HG02943 (cell line): ENCODE measurements at regions not wholly inside any gene's neighbourhood (a gene's known extent, or its start where the extent isn't known, plus 50 kb on each side); places are given as distances from the start of the nearest gene placed in this dataset.
"Not testable (repeated sequence)": the region's sequence is repeated elsewhere in the genome, so short reads cannot be mapped to it uniquely, and the experiment has no call there.

Experiments
- ATAC-seq: cut with Tn5 transposase; IDR thresholded peaks from one replicate; pipeline ENCODE4 v1.9.1; 2021; ENCODE audit warnings: mild to moderate bottlenecking, low read depth, moderate library complexity; ENCODE audit not compliant: unreplicated experiment

GRCh38 chr11:97461934-97462333 is 1072.1 kb downstream of the JRKL start:
- no peak for ATAC-seq

- no peak for ATAC-seq
Observed at GRCh38 chr11:97463891-97464290, 1074.1 kb downstream of the JRKL start.

GRCh38 chr11:97471480-97471879 is 1081.7 kb downstream of the JRKL start:
- no peak for ATAC-seq

- ATAC-seq, result no peak
Observed at GRCh38 chr11:97487387-97487786, 1097.6 kb downstream of the JRKL start.

- no peak for ATAC-seq
Observed at GRCh38 chr11:97498891-97499290, 1109.1 kb downstream of the JRKL start.

DNA sequence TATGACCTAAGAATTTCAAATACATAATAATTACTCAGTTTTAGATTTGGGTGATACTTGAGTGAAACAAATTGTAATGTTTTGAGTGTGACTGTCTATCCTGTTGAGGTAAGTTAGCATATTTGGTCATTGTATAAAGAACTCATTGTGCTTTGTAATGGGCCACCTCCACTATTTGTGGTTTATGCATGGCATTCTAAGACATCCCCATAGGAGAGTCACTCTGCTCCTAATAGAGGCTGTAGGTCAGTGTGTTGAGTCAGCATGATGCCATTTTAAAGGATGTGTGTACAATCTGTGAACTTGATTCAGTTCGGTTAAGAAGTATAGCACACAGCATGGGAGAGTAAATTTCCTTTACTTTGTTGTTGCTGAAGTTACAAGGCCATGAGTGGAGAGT is 1112.4 kb downstream of the JRKL start:
- no peak for ATAC-seq

- ATAC-seq, result no peak
Observed at GRCh38 chr11:97506076-97506759, 1116.4 kb downstream of the JRKL start.

- no peak for ATAC-seq
Observed at GRCh38 chr11:97514446-97514845, 1124.6 kb downstream of the JRKL start.

GRCh38 chr11:97516688-97517087 is 1126.9 kb downstream of the JRKL start:
- ATAC-seq, result no peak

GRCh38 chr11:97525273-97525672 is 1135.5 kb downstream of the JRKL start:
- ATAC-seq, result no peak

DNA sequence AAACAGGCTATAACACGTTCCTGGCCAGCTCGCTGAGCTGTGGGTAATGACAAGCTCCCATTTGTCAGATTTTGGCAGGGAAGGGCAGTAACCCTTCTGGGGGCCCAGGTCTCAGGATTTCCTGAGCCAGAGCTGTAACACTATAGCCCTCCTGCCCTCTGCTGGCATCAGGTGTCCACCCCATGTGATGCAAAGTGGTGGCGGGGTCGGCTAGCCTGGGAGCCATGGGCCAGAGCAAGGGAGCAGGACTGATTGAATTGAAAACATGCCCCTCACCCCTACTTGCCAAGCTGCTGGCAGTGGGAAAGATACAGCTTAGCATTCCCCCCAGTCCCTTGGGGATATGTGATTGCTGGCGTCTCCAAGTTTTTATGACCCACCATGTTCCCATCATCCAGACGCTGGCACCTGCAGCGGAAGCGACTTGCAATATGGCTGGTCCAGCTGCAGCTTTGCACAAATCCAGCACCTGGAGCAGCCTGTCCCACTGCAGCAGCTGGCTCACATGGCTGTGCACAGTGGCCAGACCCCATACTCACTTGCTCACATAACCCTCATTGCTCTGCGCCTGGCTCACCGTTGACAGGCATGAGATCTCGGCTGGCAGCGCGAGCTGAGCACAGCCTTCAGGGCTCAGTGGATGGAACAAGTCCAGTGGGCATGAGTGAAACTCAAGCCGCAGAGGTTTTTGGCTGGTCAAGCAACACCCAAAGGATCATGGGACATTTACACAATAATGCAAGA is 1147.8 kb downstream of the JRKL start:
- ATAC-seq, result no peak

DNA sequence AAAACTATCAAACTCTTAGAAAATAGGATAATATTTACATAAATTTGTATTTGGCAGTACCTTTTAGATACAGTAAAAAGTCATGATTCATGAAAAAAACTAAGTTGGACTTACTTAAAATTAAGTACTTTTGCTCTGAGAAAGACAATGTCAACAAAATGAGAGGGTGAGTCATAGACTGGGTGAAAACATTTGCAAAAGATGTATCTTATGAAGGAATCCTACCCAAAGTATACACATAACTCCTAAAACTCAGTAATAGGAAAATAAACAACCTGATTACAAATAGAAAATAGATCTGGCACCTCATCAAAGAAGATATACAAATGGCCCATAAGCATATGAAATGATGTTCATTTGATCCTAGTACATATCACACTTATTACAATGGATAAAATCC is 1154.6 kb downstream of the JRKL start:
- no peak for ATAC-seq

- ATAC-seq, result no peak
Observed at GRCh38 chr11:97548280-97548679, 1158.5 kb downstream of the JRKL start.

GRCh38 chr11:97557399-97557798 is 1167.6 kb downstream of the JRKL start:
- no peak for ATAC-seq

DNA sequence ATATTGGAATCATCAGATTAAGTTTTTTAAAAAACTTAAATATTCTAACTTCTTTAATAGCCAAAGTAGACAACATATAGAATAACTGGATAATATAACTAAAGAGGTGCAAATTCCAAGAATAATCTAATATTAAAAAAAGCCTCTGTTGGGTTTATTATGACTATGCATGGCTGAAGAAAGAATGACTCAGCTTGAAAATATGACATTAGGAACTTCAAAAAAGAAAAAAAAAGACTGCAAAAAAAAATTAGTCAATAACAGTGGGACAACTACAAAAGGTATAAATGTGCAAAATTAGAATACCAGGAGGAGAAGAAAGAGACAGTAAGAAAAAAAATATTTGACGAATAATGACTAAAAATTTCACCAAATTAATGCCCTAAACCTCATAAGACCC is 1178.0 kb downstream of the JRKL start:
- ATAC-seq, result no peak

- no peak for ATAC-seq
Observed at GRCh38 chr11:97570636-97571035, 1180.8 kb downstream of the JRKL start.

- not testable (repeated sequence) for ATAC-seq
Observed at GRCh38 chr11:97573771-97574170, 1184.0 kb downstream of the JRKL start.

DNA sequence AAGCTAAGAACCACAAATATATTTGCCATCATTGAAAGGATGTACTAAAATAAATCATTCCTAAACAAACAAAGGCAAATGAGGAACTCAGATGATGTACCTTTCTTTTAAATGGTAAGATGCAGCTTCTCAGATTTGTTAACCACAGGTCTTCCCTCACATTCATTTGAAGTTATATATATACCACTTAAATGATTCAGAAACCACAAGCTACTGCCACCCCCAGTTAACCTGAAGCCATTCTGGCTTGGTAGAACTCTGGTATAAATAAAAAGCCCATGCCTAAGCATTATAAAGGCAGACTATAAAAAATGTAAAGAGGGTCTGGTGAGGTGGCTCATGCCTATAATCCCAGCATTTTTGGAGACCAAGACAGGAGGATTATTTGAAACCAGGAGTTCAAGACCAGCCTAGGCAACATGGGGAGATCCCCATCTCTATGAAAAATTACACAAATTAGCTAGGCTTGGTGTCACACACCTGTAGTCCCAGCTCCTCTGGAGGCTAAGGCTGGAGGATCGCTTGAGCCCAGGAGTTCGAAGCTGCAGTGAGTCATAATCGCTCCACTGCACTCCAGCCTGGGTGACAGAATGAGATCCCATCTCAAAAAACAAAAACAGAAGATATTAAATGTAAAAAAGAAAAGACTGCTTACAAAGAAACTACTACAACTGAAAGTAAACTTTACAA is 1185.3 kb downstream of the JRKL start:
- ATAC-seq, result no peak

DNA sequence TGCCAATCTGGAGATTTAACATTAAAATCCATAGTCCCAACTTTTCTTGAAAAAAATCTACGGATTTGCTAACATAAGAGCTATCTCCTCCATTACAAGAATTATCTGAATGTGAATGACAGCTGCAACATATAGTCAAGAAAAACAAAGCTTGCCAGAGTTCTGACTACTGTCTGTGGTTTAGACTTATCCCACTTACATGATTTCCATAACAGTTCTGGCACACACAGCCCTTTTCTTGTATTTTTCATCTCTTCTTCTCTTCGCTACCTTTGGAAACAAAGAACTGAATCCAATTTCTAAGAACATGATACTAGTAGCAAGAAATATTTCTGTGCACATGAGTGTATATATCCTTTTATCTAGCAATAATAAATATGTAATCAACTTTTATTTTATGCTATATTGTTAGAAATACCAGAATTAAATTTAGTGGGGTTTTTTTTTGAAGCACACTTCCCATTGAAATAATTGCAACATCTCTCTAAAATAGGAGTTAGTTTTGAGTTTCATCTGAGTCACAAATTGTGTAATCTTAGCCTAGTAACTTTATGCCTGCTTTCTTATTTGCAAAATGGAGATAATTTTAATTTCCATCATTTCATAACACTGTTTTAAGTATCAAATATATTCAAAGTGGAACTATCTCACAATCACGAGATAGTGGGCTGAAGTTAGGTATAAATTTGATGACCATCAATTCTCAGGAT is 1217.6 kb downstream of the JRKL start:
- no peak for ATAC-seq

- ATAC-seq, result no peak
Observed at GRCh38 chr11:97610000-97610399, 1220.2 kb downstream of the JRKL start.

DNA sequence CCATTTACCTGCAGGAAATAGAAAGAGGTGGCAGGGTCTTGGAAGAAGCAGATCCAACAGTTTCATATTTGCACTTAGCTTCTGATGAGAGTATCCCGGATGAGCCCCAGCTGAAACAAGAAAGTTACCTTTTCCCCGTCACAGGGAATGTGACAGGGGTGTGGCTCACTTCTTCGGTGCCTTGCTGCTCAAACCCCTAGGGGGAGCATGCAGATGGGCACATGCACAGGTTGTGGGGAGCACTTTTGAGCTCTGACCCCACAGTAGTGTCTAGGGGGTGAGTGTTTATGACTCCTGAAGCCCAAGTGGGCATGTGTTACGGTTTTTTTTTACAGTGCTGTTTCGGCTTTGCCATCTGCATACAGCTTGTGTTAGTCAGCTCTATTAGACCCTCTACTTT is 1221.0 kb downstream of the JRKL start:
- no peak for ATAC-seq
